RWPE1 (cell line): ENCODE measurements at regions not wholly inside any gene's neighbourhood (a gene's known extent, or its start where the extent isn't known, plus 50 kb on each side); places are given as distances from the start of the nearest gene placed in this dataset.

Experiments
- CTCF ChIA-PET: fragments of 350-600 bp; sonication (Branson Sonifier 250); formaldehyde crosslinking; extraction: SDS; loops from one replicate; lab custom pipeline; 2021; lab: Yijun Ruan, JAX
- POLR2A ChIA-PET: fragments of 400-600 bp; formaldehyde crosslinking; extraction: SDS; loops from one replicate; lab custom pipeline; 2020; ENCODE audit warnings: antibody characterized with exemption; ENCODE audit not compliant: low non-redundant PET; lab: Yijun Ruan, JAX
- DNase-seq: peaks from one replicate; pipeline ENCODE4 v3.0.0; 2012; ENCODE audit warnings: low spot score
- H3K27ac ChIP-seq: fragments of 450-650 bp; 2 replicates; pipeline ENCODE4 v1.5.1; 2017
- CTCF ChIP-seq: fragments of 450-650 bp; conservative IDR thresholded peaks from 2 replicates; pipeline ENCODE4 v1.5.1; 2017; ENCODE audit warnings: low read depth, mild to moderate bottlenecking

- no peak overlapping the region for H3K27ac ChIP-seq
- ChIA-PET CTCF (no interaction called here), POLR2A (no interaction called here)
- no peak for TF ChIP-seq CTCF
- DNase-seq: no peak
Observed at GRCh38 chr1:186730951-186731729, 50.9 kb upstream of the PTGS2 start.
